Keratinocyte (primary cell): ENCODE measurements at regions not wholly inside any gene's neighbourhood (a gene's known extent, or its start where the extent isn't known, plus 50 kb on each side); places are given as distances from the start of the nearest gene placed in this dataset.

Experiments
- CTCF ChIP-seq, 3 experiments: IDR thresholded peaks in 1 of 3; conservative IDR thresholded peaks in 1 of 3; optimal IDR thresholded peaks in 1 of 3; 2 replicates in 2 of 3; 3 replicates in 1 of 3; pipeline versions ENCODE3 to v1.5.1; 2011; ENCODE audit warnings: low read length in 3 of 3, mild to moderate bottlenecking in 3 of 3, moderate library complexity in 2 of 3, control low read depth in 1 of 3, inconsistent platforms in 1 of 3; ENCODE audit not compliant: insufficient read depth in 2 of 3; ENCODE audit errors: extremely low read depth in 1 of 3
- EZH2 ChIP-seq: IDR thresholded peaks from one replicate; pipeline ENCODE4 v1.6.1; 2012; ENCODE audit warnings: inconsistent platforms, mild to moderate bottlenecking, low read length, moderate library complexity

GRCh38 chr9:82513976-82514735 is 525.6 kb downstream of the SPATA31D1 start:
- no peak for TF ChIP-seq CTCF (optimal IDR thresholded peaks at IDR 0.05 in 1 of 3, IDR thresholded peaks at IDR 0.05 in 1 of 3, conservative IDR thresholded peaks at IDR 0.05 in 1 of 3; ENCODE audit: extremely low read depth in 1 of 3, insufficient read depth in 2 of 3, low read length in 3 of 3)
- no peak for TF ChIP-seq EZH2
